ENCODE measurements at regions not wholly inside any gene's neighbourhood (a gene's known extent, or its start where the extent isn't known, plus 50 kb on each side); places are given as distances from the start of the nearest gene placed in this dataset.

DNA sequence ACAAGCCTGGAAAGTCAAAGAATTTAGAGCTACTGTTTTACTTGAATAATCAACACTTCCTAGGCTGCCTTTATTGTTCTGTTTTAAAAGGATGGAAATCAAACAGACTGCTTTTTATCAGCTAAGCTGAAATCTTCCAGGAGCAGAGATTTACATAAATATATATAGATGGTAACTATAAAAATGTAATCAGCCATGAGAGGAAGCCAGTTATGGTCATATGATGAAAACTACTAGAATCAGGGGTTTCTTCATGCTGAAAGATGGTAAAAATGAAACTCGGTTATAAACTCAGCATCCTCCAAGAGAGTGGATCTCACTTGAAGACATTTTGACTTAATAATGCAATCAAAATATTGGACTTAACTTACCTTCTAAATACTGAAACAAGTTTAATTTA lies 413.0 kb downstream of the GXYLT1 start:
- TF ChIP-seq REPIN1 (tag by site-specific recombination; IDR thresholded peaks at IDR 0.05; ENCODE audit: low read depth), result no peak
- no peak for TF ChIP-seq SP7 (tag by site-specific recombination; IDR thresholded peaks at IDR 0.05)
- TF ChIP-seq, protein P1, sequence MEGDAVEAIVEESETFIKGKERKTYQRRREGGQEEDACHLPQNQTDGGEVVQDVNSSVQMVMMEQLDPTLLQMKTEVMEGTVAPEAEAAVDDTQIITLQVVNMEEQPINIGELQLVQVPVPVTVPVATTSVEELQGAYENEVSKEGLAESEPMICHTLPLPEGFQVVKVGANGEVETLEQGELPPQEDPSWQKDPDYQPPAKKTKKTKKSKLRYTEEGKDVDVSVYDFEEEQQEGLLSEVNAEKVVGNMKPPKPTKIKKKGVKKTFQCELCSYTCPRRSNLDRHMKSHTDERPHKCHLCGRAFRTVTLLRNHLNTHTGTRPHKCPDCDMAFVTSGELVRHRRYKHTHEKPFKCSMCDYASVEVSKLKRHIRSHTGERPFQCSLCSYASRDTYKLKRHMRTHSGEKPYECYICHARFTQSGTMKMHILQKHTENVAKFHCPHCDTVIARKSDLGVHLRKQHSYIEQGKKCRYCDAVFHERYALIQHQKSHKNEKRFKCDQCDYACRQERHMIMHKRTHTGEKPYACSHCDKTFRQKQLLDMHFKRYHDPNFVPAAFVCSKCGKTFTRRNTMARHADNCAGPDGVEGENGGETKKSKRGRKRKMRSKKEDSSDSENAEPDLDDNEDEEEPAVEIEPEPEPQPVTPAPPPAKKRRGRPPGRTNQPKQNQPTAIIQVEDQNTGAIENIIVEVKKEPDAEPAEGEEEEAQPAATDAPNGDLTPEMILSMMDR (tag by site-specific recombination; IDR thresholded peaks at IDR 0.05), result no peak
- TF ChIP-seq ZNF416 (tag by site-specific recombination; IDR thresholded peaks at IDR 0.05), result no peak
- TF ChIP-seq, protein P2, sequence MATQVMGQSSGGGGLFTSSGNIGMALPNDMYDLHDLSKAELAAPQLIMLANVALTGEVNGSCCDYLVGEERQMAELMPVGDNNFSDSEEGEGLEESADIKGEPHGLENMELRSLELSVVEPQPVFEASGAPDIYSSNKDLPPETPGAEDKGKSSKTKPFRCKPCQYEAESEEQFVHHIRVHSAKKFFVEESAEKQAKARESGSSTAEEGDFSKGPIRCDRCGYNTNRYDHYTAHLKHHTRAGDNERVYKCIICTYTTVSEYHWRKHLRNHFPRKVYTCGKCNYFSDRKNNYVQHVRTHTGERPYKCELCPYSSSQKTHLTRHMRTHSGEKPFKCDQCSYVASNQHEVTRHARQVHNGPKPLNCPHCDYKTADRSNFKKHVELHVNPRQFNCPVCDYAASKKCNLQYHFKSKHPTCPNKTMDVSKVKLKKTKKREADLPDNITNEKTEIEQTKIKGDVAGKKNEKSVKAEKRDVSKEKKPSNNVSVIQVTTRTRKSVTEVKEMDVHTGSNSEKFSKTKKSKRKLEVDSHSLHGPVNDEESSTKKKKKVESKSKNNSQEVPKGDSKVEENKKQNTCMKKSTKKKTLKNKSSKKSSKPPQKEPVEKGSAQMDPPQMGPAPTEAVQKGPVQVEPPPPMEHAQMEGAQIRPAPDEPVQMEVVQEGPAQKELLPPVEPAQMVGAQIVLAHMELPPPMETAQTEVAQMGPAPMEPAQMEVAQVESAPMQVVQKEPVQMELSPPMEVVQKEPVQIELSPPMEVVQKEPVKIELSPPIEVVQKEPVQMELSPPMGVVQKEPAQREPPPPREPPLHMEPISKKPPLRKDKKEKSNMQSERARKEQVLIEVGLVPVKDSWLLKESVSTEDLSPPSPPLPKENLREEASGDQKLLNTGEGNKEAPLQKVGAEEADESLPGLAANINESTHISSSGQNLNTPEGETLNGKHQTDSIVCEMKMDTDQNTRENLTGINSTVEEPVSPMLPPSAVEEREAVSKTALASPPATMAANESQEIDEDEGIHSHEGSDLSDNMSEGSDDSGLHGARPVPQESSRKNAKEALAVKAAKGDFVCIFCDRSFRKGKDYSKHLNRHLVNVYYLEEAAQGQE (tag by site-specific recombination; IDR thresholded peaks at IDR 0.05), result no peak
- no peak for TF ChIP-seq ZBTB7A (tag by site-specific recombination; IDR thresholded peaks at IDR 0.05; ENCODE audit: low read depth)
- TF ChIP-seq ZNF112 (tag by site-specific recombination; IDR thresholded peaks at IDR 0.05), result no peak
- no peak for TF ChIP-seq ZNF174 (tag by site-specific recombination; IDR thresholded peaks at IDR 0.05)
- no peak for TF ChIP-seq ZNF626 (tag by site-specific recombination; IDR thresholded peaks at IDR 0.05)
- TF ChIP-seq ZNF549 (tag by site-specific recombination; IDR thresholded peaks at IDR 0.05), result no peak

Data from HEK293 (cell line).